ENCODE measurements at regions not wholly inside any gene's neighbourhood (a gene's known extent, or its start where the extent isn't known, plus 50 kb on each side); places are given as distances from the start of the nearest gene placed in this dataset.

GRCh38 chr15:62953021-62953420 lies 89.5 kb upstream of the TPM1 start:
- no peaks in the 10 kb centered on the region for H3K9me3 Mint-ChIP-seq
- H3K27ac Mint-ChIP-seq: no peak overlapping the region
- H3K27me3 Mint-ChIP-seq: peaks cover 53% of the 10 kb centered on the region
- no peaks in the 10 kb centered on the region for H3K36me3 Mint-ChIP-seq (ENCODE audit: low read depth)
- peaks cover 14% of the 10 kb centered on the region for H3K4me1 Mint-ChIP-seq (ENCODE audit: low read depth)
- H3K4me3 Mint-ChIP-seq: no peak overlapping the region
- intact Hi-C loops (cut with micrococcal nuclease): no loop called here

GRCh38 chr15:62953496-62954045 lies 89.0 kb upstream of the TPM1 start:
- H3K9me3 Mint-ChIP-seq: no peaks in the 10 kb centered on the region
- H3K36me3 Mint-ChIP-seq (ENCODE audit: low read depth): no peaks in the 10 kb centered on the region
- intact Hi-C loops (cut with micrococcal nuclease): no loop called here
- peaks cover 51% of the 10 kb centered on the region for H3K27me3 Mint-ChIP-seq
- H3K27ac Mint-ChIP-seq: no peak overlapping the region
- H3K4me1 Mint-ChIP-seq (ENCODE audit: low read depth): peaks cover 18% of the 10 kb centered on the region
- no peak overlapping the region for H3K4me3 Mint-ChIP-seq

GRCh38 chr15:62957130-62957529 lies 85.4 kb upstream of the TPM1 start:
- peaks cover 13% of the 10 kb centered on the region for H3K4me1 Mint-ChIP-seq (ENCODE audit: low read depth)
- H3K9me3 Mint-ChIP-seq: no peaks in the 10 kb centered on the region
- no peak overlapping the region for H3K4me3 Mint-ChIP-seq
- H3K36me3 Mint-ChIP-seq (ENCODE audit: low read depth): no peaks in the 10 kb centered on the region
- H3K27ac Mint-ChIP-seq: no peak overlapping the region
- H3K27me3 Mint-ChIP-seq: peaks cover 28% of the 10 kb centered on the region
- intact Hi-C loops (cut with micrococcal nuclease): no loop called here

- H3K9me3 Mint-ChIP-seq: no peaks in the 10 kb centered on the region
- H3K27me3 Mint-ChIP-seq: peaks cover 14% of the 10 kb centered on the region
- no peak overlapping the region for H3K4me3 Mint-ChIP-seq
- H3K36me3 Mint-ChIP-seq (ENCODE audit: low read depth): no peaks in the 10 kb centered on the region
- H3K27ac Mint-ChIP-seq: no peak overlapping the region
- peaks cover 13% of the 10 kb centered on the region for H3K4me1 Mint-ChIP-seq (ENCODE audit: low read depth)
- intact Hi-C loops (cut with micrococcal nuclease): no loop called here
These were observed 83.8 kb upstream of the TPM1 start for GRCh38 chr15:62958528-62959363.

- H3K4me1 Mint-ChIP-seq (ENCODE audit: low read depth): peaks cover 13% of the 10 kb centered on the region
- no peak overlapping the region for H3K4me3 Mint-ChIP-seq
- no peaks in the 10 kb centered on the region for H3K9me3 Mint-ChIP-seq
- intact Hi-C loops (cut with micrococcal nuclease): no loop called here
- H3K27me3 Mint-ChIP-seq: peaks cover 7% of the 10 kb centered on the region
- no peaks in the 10 kb centered on the region for H3K36me3 Mint-ChIP-seq (ENCODE audit: low read depth)
- H3K27ac Mint-ChIP-seq: no peak overlapping the region
These were observed 81.4 kb upstream of the TPM1 start for GRCh38 chr15:62961134-62961533.

GRCh38 chr15:62962101-62962995 lies 80.2 kb upstream of the TPM1 start:
- H3K4me3 Mint-ChIP-seq: no peak overlapping the region
- intact Hi-C loops (cut with micrococcal nuclease): no loop called here
- peaks cover 5% of the 10 kb centered on the region for H3K27me3 Mint-ChIP-seq
- H3K36me3 Mint-ChIP-seq (ENCODE audit: low read depth): no peaks in the 10 kb centered on the region
- H3K9me3 Mint-ChIP-seq: no peaks in the 10 kb centered on the region
- peaks cover 8% of the 10 kb centered on the region for H3K4me1 Mint-ChIP-seq (ENCODE audit: low read depth)
- H3K27ac Mint-ChIP-seq: no peak overlapping the region

GRCh38 chr15:62964251-62964650 lies 78.3 kb upstream of the TPM1 start:
- Mint-ChIP-seq H3K27ac (no peak overlapping the region), H3K9me3 (no peaks in the 10 kb centered on the region), H3K27me3 (no peaks in the 10 kb centered on the region), H3K4me1 (ENCODE audit: low read depth) (no peaks in the 10 kb centered on the region), H3K4me3 (no peak overlapping the region), H3K36me3 (ENCODE audit: low read depth) (no peaks in the 10 kb centered on the region)
- intact Hi-C loops (cut with micrococcal nuclease): no loop called here

GRCh38 chr15:62966294-62967078 lies 76.1 kb upstream of the TPM1 start:
- intact Hi-C loops (cut with micrococcal nuclease): no loop called here

GRCh38 chr15:62968699-62969098 lies 73.8 kb upstream of the TPM1 start:
- Mint-ChIP-seq H3K9me3 (no peaks in the 10 kb centered on the region), H3K4me1 (ENCODE audit: low read depth) (peaks cover 7% of the 10 kb centered on the region), H3K27ac (no peak overlapping the region), H3K27me3 (peaks cover 5% of the 10 kb centered on the region), H3K4me3 (no peak overlapping the region), H3K36me3 (ENCODE audit: low read depth) (no peaks in the 10 kb centered on the region)
- intact Hi-C loops (cut with micrococcal nuclease): no loop called here

More at GRCh38 chr15:62966294-62967078, 76.1 kb upstream of the TPM1 start:
- Mint-ChIP-seq H3K4me3 (no peak overlapping the region), H3K36me3 (ENCODE audit: low read depth) (no peaks in the 10 kb centered on the region), H3K4me1 (ENCODE audit: low read depth) (peaks cover 7% of the 10 kb centered on the region), H3K27ac (no peak overlapping the region), H3K9me3 (no peaks in the 10 kb centered on the region), H3K27me3 (peaks cover 2% of the 10 kb centered on the region)

GRCh38 chr15:62969442-62970089 lies 73.0 kb upstream of the TPM1 start:
- intact Hi-C loops (cut with micrococcal nuclease): no loop called here
- peaks cover 10% of the 10 kb centered on the region for H3K27me3 Mint-ChIP-seq

GRCh38 chr15:62972814-62973213 lies 69.7 kb upstream of the TPM1 start:
- H3K4me1 Mint-ChIP-seq (ENCODE audit: low read depth): peaks cover 7% of the 10 kb centered on the region
- H3K4me3 Mint-ChIP-seq: no peak overlapping the region
- H3K27ac Mint-ChIP-seq: no peak overlapping the region
- intact Hi-C loops (cut with micrococcal nuclease): no loop called here
- H3K9me3 Mint-ChIP-seq: no peaks in the 10 kb centered on the region
- no peaks in the 10 kb centered on the region for H3K36me3 Mint-ChIP-seq (ENCODE audit: low read depth)
- H3K27me3 Mint-ChIP-seq: peaks cover 10% of the 10 kb centered on the region

More at GRCh38 chr15:62969442-62970089, 73.0 kb upstream of the TPM1 start:
- no peaks in the 10 kb centered on the region for H3K36me3 Mint-ChIP-seq (ENCODE audit: low read depth)
- no peaks in the 10 kb centered on the region for H3K9me3 Mint-ChIP-seq
- peaks cover 7% of the 10 kb centered on the region for H3K4me1 Mint-ChIP-seq (ENCODE audit: low read depth)
- no peak overlapping the region for H3K27ac Mint-ChIP-seq
- no peak overlapping the region for H3K4me3 Mint-ChIP-seq

GRCh38 chr15:62975515-62975914 lies 67.0 kb upstream of the TPM1 start:
- Mint-ChIP-seq H3K27me3 (peaks cover 23% of the 10 kb centered on the region), H3K4me1 (ENCODE audit: low read depth) (no peaks in the 10 kb centered on the region), H3K9me3 (no peaks in the 10 kb centered on the region), H3K27ac (no peak overlapping the region), H3K4me3 (no peak overlapping the region), H3K36me3 (ENCODE audit: low read depth) (no peaks in the 10 kb centered on the region)
- intact Hi-C loops (cut with micrococcal nuclease): no loop called here

- Mint-ChIP-seq H3K4me3 (no peak overlapping the region), H3K9me3 (no peaks in the 10 kb centered on the region), H3K4me1 (ENCODE audit: low read depth) (no peaks in the 10 kb centered on the region), H3K36me3 (ENCODE audit: low read depth) (no peaks in the 10 kb centered on the region), H3K27ac (no peak overlapping the region), H3K27me3 (peaks cover 21% of the 10 kb centered on the region)
- intact Hi-C loops (cut with micrococcal nuclease): no loop called here
These were observed 66.2 kb upstream of the TPM1 start for GRCh38 chr15:62976301-62976881.
